Activated naive CD8-positive, alpha-beta T cell treated with anti-CD3 and anti-CD28 coated beads for 36 hours (primary cell): ENCODE measurements at regions not wholly inside any gene's neighbourhood (a gene's known extent, or its start where the extent isn't known, plus 50 kb on each side); places are given as distances from the start of the nearest gene placed in this dataset.

Experiments used
- DNase-seq: peaks from one replicate; pipeline ENCODE4 v3.0.0; 2021
- H3K27ac Mint-ChIP-seq: one replicate; pipeline ENCODE4 v1.8.0; 2022; ENCODE audit warnings: mild to moderate bottlenecking, moderate library complexity, mixed read lengths
- H3K27me3 Mint-ChIP-seq: one replicate; pipeline ENCODE4 v1.8.0; 2022; ENCODE audit warnings: mild to moderate bottlenecking, mixed read lengths
- H3K36me3 Mint-ChIP-seq: one replicate; pipeline ENCODE4 v1.8.0; 2021; ENCODE audit warnings: mild to moderate bottlenecking, mixed read lengths
- H3K4me1 Mint-ChIP-seq: one replicate; pipeline ENCODE4 v1.8.0; 2021; ENCODE audit warnings: mixed read lengths
- H3K4me3 Mint-ChIP-seq: one replicate; pipeline ENCODE4 v1.8.0; 2022; ENCODE audit warnings: mild to moderate bottlenecking, moderate library complexity, mixed read lengths
- H3K9me3 Mint-ChIP-seq: one replicate; pipeline ENCODE4 v1.8.0; 2022; ENCODE audit warnings: mixed read lengths

DNA sequence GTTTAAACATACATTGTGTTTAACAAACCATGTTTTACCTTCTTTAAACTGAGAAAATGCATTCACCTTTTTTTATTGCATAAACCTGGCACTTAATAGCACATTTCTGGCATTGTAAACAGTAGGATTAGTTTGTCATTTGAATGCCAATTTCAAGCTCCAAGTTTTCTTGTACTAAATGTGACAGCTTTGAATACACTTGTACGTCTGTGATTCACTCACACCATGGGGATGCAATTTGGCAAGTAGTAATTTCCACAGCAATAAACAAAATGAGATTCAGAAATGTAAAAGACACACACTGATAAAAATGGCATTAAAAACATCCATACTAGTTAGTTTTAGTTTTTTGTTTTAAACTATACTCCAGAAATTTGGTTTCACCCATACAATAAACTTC lies 598.9 kb downstream of the SI start:
- H3K9me3 Mint-ChIP-seq = peaks cover 4% of the 10 kb centered on the region
- no peaks in the 10 kb centered on the region for H3K27me3 Mint-ChIP-seq
- DNase-seq = no peak
- no peak overlapping the region for H3K27ac Mint-ChIP-seq
- H3K4me1 Mint-ChIP-seq = no peaks in the 10 kb centered on the region
- H3K4me3 Mint-ChIP-seq = no peak overlapping the region
- no peaks in the 10 kb centered on the region for H3K36me3 Mint-ChIP-seq

GRCh38 chr3:164478323-164478722 lies 600.0 kb downstream of the SI start:
- Mint-ChIP-seq H3K9me3 (peaks cover 4% of the 10 kb centered on the region), H3K27ac (no peak overlapping the region), H3K27me3 (no peaks in the 10 kb centered on the region), H3K36me3 (no peaks in the 10 kb centered on the region), H3K4me3 (no peak overlapping the region), H3K4me1 (no peaks in the 10 kb centered on the region)
- no peak for DNase-seq

GRCh38 chr3:164477403-164477802 lies 600.9 kb downstream of the SI start:
- Mint-ChIP-seq H3K4me1 (no peaks in the 10 kb centered on the region), H3K27ac (no peak overlapping the region), H3K4me3 (no peak overlapping the region), H3K36me3 (no peaks in the 10 kb centered on the region), H3K9me3 (peaks cover 3% of the 10 kb centered on the region), H3K27me3 (no peaks in the 10 kb centered on the region)
- no peak for DNase-seq

GRCh38 chr3:164476631-164477030 lies 601.7 kb downstream of the SI start:
- H3K36me3 Mint-ChIP-seq = no peaks in the 10 kb centered on the region
- H3K4me3 Mint-ChIP-seq = no peak overlapping the region
- no peak overlapping the region for H3K27ac Mint-ChIP-seq
- DNase-seq = no peak
- no peaks in the 10 kb centered on the region for H3K4me1 Mint-ChIP-seq
- no peaks in the 10 kb centered on the region for H3K9me3 Mint-ChIP-seq
- H3K27me3 Mint-ChIP-seq = no peaks in the 10 kb centered on the region

GRCh38 chr3:164470471-164470870 lies 607.8 kb downstream of the SI start:
- no peak for DNase-seq
- H3K4me1 Mint-ChIP-seq = no peaks in the 10 kb centered on the region

DNA sequence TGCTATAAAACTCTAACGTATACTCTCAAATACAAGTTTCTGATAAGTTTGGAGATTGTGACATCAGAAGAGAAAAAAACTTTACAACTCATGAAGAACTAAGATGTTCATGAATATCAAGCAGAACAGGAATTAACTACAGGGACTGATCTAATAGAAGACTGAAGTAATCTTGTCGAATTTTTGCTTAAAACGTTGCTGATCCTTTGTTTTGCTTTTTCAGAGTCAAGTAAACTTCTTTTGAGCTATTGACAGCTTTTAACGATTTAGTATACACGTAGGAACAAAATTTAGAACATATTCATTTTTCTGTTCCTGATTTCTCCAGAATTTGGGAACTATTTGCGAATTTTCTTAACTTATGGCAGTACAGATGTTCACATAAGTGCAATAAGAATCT lies 610.2 kb downstream of the SI start:
- H3K27ac Mint-ChIP-seq = no peak overlapping the region
- peaks cover 9% of the 10 kb centered on the region for H3K9me3 Mint-ChIP-seq
- no peak overlapping the region for H3K4me3 Mint-ChIP-seq
- no peaks in the 10 kb centered on the region for H3K36me3 Mint-ChIP-seq
- no peak for DNase-seq
- H3K4me1 Mint-ChIP-seq = no peaks in the 10 kb centered on the region
- H3K27me3 Mint-ChIP-seq = no peaks in the 10 kb centered on the region

More at GRCh38 chr3:164470471-164470870, 607.8 kb downstream of the SI start:
- H3K27me3 Mint-ChIP-seq = no peaks in the 10 kb centered on the region
- H3K9me3 Mint-ChIP-seq = peaks cover 9% of the 10 kb centered on the region
- H3K27ac Mint-ChIP-seq = no peak overlapping the region
- H3K36me3 Mint-ChIP-seq = no peaks in the 10 kb centered on the region
- no peak overlapping the region for H3K4me3 Mint-ChIP-seq

- Mint-ChIP-seq H3K4me3 (no peak overlapping the region), H3K27me3 (no peaks in the 10 kb centered on the region), H3K4me1 (no peaks in the 10 kb centered on the region), H3K9me3 (peaks cover 9% of the 10 kb centered on the region), H3K36me3 (no peaks in the 10 kb centered on the region), H3K27ac (no peak overlapping the region)
- no peak for DNase-seq
Observed at GRCh38 chr3:164467007-164467406, 611.3 kb downstream of the SI start.

GRCh38 chr3:164465172-164465571 lies 613.1 kb downstream of the SI start:
- H3K36me3 Mint-ChIP-seq = no peaks in the 10 kb centered on the region
- peaks cover 9% of the 10 kb centered on the region for H3K9me3 Mint-ChIP-seq
- no peak overlapping the region for H3K27ac Mint-ChIP-seq
- no peaks in the 10 kb centered on the region for H3K4me1 Mint-ChIP-seq
- H3K27me3 Mint-ChIP-seq = no peaks in the 10 kb centered on the region
- H3K4me3 Mint-ChIP-seq = no peak overlapping the region
- DNase-seq = no peak

GRCh38 chr3:164460851-164461250 lies 617.4 kb downstream of the SI start:
- Mint-ChIP-seq H3K36me3 (no peaks in the 10 kb centered on the region), H3K9me3 (peaks cover 3% of the 10 kb centered on the region), H3K4me3 (no peak overlapping the region), H3K27ac (no peak overlapping the region), H3K4me1 (no peaks in the 10 kb centered on the region), H3K27me3 (no peaks in the 10 kb centered on the region)
- DNase-seq = no peak

- H3K9me3 Mint-ChIP-seq = no peaks in the 10 kb centered on the region
- no peak overlapping the region for H3K27ac Mint-ChIP-seq
- H3K4me3 Mint-ChIP-seq = no peak overlapping the region
- no peak for DNase-seq
- no peaks in the 10 kb centered on the region for H3K36me3 Mint-ChIP-seq
- no peaks in the 10 kb centered on the region for H3K4me1 Mint-ChIP-seq
- H3K27me3 Mint-ChIP-seq = no peaks in the 10 kb centered on the region
Observed at GRCh38 chr3:164459521-164460151, 618.7 kb downstream of the SI start.

DNA sequence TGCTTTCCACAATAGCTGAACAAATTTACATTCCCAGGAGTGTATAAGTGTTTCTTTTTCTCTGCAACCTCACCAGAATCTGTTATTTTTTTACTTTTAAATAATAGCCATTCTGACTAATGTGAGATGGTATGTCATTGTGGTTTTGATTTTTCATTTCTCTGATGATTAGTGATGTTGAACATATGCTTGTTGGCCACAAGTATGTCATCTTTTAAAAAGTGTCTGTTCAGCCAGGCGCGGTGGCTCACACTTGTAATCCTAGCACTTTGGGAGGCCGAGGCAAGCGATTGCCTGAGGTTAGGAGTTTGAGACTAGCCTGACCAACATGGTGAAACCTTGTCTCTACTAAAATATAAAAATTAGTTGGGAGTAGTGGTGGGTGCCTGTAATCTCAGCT lies 619.3 kb downstream of the SI start:
- no peaks in the 10 kb centered on the region for H3K36me3 Mint-ChIP-seq
- H3K4me1 Mint-ChIP-seq = no peaks in the 10 kb centered on the region
- no peaks in the 10 kb centered on the region for H3K9me3 Mint-ChIP-seq
- no peaks in the 10 kb centered on the region for H3K27me3 Mint-ChIP-seq
- no peak for DNase-seq
- H3K27ac Mint-ChIP-seq = no peak overlapping the region
- H3K4me3 Mint-ChIP-seq = no peak overlapping the region

DNA sequence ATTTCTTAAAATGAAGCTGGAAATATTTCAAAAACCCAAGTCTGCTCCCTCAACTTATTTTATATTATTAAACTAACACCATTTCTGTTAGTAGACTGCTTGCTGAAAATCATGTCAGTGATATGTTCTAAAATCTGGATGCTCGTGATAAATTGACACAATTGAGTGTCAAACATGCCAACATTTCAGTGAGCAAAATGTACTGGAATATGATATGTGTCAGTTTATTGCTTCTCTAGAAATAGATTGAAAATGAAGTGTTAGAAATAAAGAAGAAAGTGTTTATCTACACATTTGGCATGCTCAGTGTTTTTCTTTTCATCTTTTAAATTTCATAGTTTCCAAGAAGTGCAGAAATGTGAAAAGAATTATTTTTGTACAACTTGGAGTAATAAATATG lies 624.6 kb downstream of the SI start:
- H3K27me3 Mint-ChIP-seq = no peaks in the 10 kb centered on the region
- peaks cover 2% of the 10 kb centered on the region for H3K9me3 Mint-ChIP-seq
- no peaks in the 10 kb centered on the region for H3K4me1 Mint-ChIP-seq
- no peak overlapping the region for H3K4me3 Mint-ChIP-seq
- DNase-seq = no peak
- H3K27ac Mint-ChIP-seq = no peak overlapping the region
- no peaks in the 10 kb centered on the region for H3K36me3 Mint-ChIP-seq

- Mint-ChIP-seq H3K36me3 (no peaks in the 10 kb centered on the region), H3K9me3 (peaks cover 4% of the 10 kb centered on the region), H3K4me1 (no peaks in the 10 kb centered on the region), H3K27ac (no peak overlapping the region), H3K4me3 (no peak overlapping the region), H3K27me3 (no peaks in the 10 kb centered on the region)
- DNase-seq = no peak
Observed at GRCh38 chr3:164452707-164453106, 625.6 kb downstream of the SI start.

DNA sequence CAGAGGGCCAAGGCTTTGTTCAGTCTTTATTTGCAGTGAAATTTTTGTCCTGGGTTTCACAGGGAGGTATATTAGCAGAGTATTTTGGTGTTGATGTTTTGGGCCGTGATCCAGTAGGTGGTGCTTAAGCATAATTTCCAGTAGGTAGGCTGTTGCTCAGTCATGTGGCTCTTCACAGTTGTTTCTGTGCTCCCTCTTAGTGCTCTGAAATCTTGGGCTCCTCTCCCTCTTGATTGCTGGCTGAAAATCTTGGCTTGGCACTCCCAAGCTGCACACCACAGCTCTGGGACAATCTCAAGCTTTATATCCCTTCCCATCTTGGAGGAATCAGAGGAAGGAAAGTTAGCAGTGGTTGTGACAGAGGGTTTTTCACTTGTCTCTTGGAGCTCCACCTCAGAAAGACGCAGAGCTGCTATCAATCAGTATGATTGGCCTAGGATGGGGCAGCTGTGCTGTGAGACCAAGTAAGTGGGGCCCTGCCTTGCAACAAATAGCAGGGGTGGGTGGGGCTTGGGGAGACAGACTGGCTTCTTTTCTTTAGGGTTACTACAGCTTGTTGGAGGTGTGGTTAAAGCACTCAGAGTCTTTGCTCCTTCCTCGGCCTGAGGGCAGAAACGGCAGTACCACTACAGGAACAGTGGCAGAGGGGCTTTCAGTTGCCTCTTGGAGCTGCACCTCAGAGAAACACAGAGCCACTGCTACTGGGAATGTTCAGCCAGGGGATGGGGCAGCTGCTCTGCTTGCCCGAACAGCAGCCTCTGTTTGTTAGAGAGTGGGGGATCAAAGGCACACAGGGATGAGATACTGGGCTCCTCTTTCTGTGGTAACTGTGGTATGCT lies 627.0 kb downstream of the SI start:
- no peaks in the 10 kb centered on the region for H3K36me3 Mint-ChIP-seq
- no peaks in the 10 kb centered on the region for H3K4me1 Mint-ChIP-seq
- H3K4me3 Mint-ChIP-seq = no peak overlapping the region
- DNase-seq = no peak
- H3K27me3 Mint-ChIP-seq = no peaks in the 10 kb centered on the region
- H3K27ac Mint-ChIP-seq = no peak overlapping the region
- peaks cover 6% of the 10 kb centered on the region for H3K9me3 Mint-ChIP-seq

DNA sequence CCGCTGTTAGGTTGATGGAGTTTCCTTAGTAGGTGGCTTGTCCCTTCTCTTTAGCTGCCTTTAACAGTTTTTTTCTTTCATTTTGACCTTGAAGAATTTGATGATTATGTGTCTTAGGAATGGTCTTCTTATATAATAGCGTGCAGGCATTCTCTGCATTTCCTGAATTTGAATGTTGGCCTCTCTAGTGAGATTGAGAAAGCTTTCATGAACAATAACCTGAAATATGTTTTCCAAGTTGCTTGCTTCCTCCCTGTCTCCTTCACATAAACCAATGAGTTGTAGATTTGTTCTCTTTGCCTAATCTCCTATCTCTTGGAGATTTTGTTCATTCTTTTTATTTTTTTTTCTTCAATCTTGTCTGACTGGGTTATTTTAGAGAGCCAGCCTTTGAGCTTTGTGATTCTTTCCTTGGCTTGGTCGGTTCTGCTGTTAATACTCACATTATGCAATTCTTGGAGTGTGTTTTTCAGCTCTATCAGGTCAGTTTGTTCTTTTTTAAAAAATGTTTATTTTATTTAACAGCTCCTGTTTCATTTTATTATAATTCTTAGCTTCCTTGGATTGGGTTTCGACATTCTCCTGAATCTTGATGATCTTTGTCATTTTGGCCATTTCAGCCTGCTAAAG lies 627.9 kb downstream of the SI start:
- Mint-ChIP-seq H3K27ac (no peak overlapping the region), H3K4me1 (no peaks in the 10 kb centered on the region), H3K27me3 (no peaks in the 10 kb centered on the region), H3K36me3 (no peaks in the 10 kb centered on the region), H3K9me3 (peaks cover 9% of the 10 kb centered on the region), H3K4me3 (no peak overlapping the region)
- no peak for DNase-seq

- Mint-ChIP-seq H3K4me3 (no peak overlapping the region), H3K36me3 (no peaks in the 10 kb centered on the region), H3K4me1 (no peaks in the 10 kb centered on the region), H3K27me3 (no peaks in the 10 kb centered on the region), H3K9me3 (peaks cover 3% of the 10 kb centered on the region), H3K27ac (no peak overlapping the region)
- DNase-seq = no peak
Observed at GRCh38 chr3:164419220-164419619, 659.1 kb downstream of the SI start.
